GM23338 (cell line): ENCODE measurements at regions not wholly inside any gene's neighbourhood (a gene's known extent, or its start where the extent isn't known, plus 50 kb on each side); places are given as distances from the start of the nearest gene placed in this dataset.

ENCODE experiments used
- CREB1 ChIP-seq: fragments of 250-450 bp; sonication (Bioruptor Pico); IDR thresholded peaks from 2 replicates; pipeline ENCODE4 v1.5.0; 2020; ENCODE audit warnings: low read depth, mild to moderate bottlenecking, moderate library complexity
- CTCF ChIP-seq, 2 experiments: fragments of 200-600 bp in 1 of 2; sonication (generic) in 1 of 2; conservative IDR thresholded peaks; 2 replicates each; pipeline versions ENCODE4 v1.5.1 to v1.6.1; 2016 to 2017; ENCODE audit warnings: antibody characterized with exemption in 2 of 2, low read depth in 2 of 2, mild to moderate bottlenecking in 2 of 2, moderate library complexity in 1 of 2
- EZH2 ChIP-seq: fragments of 200-600 bp; sonication (generic); IDR thresholded peaks from one replicate; pipeline ENCODE4 v1.8.0; 2017; ENCODE audit warnings: antibody characterized with exemption, mild to moderate bottlenecking, low read depth; ENCODE audit not compliant: unreplicated experiment
- EZH2phosphoT487 ChIP-seq: fragments of 200-600 bp; sonication (generic); IDR thresholded peaks from one replicate; pipeline ENCODE4 v1.8.1; 2018; ENCODE audit warnings: antibody characterized with exemption; ENCODE audit not compliant: unreplicated experiment
- POLR2AphosphoS5 ChIP-seq: IDR thresholded peaks from 2 replicates; pipeline ENCODE4 v1.6.1; 2016; ENCODE audit warnings: antibody characterized with exemption, low read depth
- REST ChIP-seq: IDR thresholded peaks from one replicate; pipeline ENCODE4 v1.6.1; 2018; ENCODE audit warnings: antibody characterized with exemption; ENCODE audit not compliant: unreplicated experiment
- ZNF331 ChIP-seq: fragments of 250-450 bp; sonication (Bioruptor Pico); IDR thresholded peaks from 2 replicates; pipeline ENCODE4 v1.5.0; 2020; ENCODE audit warnings: low read depth, mild to moderate bottlenecking, moderate library complexity

- TF ChIP-seq CTCF (conservative IDR thresholded peaks at IDR 0.05; ENCODE audit: low read depth in 2 of 2) (no peak), REST (no peak), EZH2 (no peak), ZNF331 (CRISPR knock-in tag) (no peak), EZH2phosphoT487 (no peak), CREB1 (no peak), POLR2AphosphoS5 (no peak)
Observed at GRCh38 chr4:89586318-89586717, 250.6 kb downstream of the SNCA start.
